GM19372 (cell line): ENCODE measurements at regions not wholly inside any gene's neighbourhood (a gene's known extent, or its start where the extent isn't known, plus 50 kb on each side); places are given as distances from the start of the nearest gene placed in this dataset.

Source experiments
- ATAC-seq: cut with Tn5 transposase; IDR thresholded peaks from one replicate; pipeline ENCODE4 v1.9.1; 2021; ENCODE audit warnings: mild to moderate bottlenecking, low read depth, moderate library complexity; ENCODE audit not compliant: unreplicated experiment

GRCh38 chr15:47212222-47213010 is 504.9 kb upstream of the SEMA6D start:
- no peak for ATAC-seq

- no peak for ATAC-seq
These were observed 503.4 kb upstream of the SEMA6D start for GRCh38 chr15:47213883-47214282.

DNA sequence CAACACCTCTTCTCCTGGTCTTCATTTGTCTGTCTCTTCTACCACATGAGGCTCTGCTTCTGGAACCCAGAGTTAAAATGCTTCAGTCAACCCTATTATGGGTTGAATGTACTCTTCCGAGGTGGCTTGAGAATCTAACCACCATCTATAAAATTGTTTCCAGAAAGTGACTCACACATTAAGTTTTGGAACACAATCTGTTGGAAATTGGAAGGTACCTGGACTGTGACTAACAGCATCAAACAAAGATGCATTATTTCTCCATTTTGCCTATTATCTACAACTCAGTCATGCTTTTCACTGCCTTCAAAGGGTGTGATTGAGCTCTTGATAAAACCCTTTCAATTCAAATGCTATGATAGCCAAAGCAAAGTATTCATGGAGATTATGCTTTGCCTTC is 499.0 kb upstream of the SEMA6D start:
- ATAC-seq = no peak

DNA sequence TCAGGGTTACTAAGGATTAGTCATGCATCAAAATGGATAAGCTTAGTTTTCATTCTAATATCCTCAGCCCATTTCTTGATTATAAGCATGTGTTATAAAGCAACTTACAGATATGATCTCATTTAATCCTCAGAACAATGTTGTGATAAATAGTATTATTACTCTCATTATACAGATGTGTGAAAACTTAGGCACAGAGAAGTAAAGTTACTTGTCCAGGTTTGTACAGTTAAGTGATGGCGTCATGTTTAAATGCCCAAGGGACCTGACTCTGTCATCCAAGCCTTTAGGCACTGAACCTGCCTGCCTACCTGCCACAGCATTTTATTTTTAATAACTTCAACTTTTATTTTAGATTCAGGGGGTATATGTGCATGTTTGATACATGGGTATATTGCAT is 472.9 kb upstream of the SEMA6D start:
- no peak for ATAC-seq

- ATAC-seq = no peak
These were observed 471.0 kb upstream of the SEMA6D start for GRCh38 chr15:47246317-47246716.

- no peak for ATAC-seq
These were observed 458.8 kb upstream of the SEMA6D start for GRCh38 chr15:47258521-47258920.

- ATAC-seq = no peak
These were observed 451.6 kb upstream of the SEMA6D start for GRCh38 chr15:47265686-47266085.

GRCh38 chr15:47266566-47266965 is 450.7 kb upstream of the SEMA6D start:
- ATAC-seq = no peak

GRCh38 chr15:47273864-47274263 is 443.4 kb upstream of the SEMA6D start:
- no peak for ATAC-seq

- ATAC-seq = no peak
These were observed 434.1 kb upstream of the SEMA6D start for GRCh38 chr15:47283246-47283645.

DNA sequence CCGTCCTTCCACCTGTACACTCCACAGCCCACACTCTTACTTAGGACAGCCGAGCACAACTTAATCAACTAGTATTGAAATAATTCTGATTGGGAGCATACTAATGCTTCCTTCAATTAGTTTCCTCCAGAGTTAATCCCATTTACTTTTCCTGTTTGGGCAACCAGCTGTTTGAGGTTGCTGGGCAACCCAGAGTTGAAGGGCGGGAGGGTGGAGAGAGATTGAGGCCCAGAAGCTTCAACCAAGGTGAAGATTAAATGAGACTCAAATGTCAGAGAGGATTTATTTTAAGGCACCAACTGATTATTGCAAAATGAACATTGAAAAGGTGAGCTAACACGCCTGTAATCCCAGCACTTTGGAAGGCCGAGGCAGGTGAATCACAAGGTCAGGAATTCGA is 428.5 kb upstream of the SEMA6D start:
- no peak for ATAC-seq

- no peak for ATAC-seq
These were observed 427.6 kb upstream of the SEMA6D start for GRCh38 chr15:47289656-47290055.

DNA sequence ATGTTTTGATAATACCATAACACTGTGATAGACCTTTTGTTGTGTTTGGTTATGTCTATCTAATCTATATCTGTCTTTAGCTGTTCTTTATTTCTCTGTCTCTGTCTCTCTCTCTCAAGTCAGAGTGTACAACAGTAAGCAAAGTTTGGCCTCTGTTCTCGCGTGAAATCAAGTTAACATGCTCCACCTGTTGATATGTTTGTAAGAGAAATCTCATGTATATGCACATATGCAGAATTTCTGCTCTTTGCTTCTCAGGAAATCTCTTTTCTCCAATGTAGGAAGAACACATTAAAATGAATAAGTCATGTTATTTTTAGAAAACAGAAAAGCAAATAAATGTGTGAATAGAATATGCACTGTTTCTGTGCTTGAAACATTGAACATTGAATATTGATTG is 425.5 kb upstream of the SEMA6D start:
- ATAC-seq = no peak

DNA sequence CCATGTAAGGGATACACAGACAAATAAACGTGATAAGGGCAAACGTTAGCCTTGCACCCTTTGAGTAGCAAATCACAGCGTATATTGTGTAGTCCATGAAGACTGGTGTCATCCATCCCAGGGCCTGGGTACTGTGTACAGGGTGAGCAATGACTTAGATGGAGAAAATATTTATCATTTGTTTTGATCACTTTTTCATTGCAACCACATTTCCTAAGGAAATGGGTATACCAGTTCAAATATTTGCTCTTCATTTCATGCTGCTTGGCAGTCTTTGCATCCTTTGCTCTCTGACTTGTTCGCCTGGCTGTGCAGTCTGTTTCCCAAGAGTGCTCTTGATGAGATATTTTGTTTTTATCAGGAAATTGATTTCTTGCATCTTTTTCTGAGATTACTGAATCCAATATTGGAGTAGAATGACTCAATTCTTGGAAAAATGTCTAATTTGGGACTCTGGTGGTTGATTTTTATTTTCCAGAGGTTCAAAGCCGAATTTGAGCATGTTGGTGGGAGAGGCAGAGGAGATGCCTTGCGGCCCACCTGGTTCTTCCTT is 424.6 kb upstream of the SEMA6D start:
- ATAC-seq = no peak

- no peak for ATAC-seq
These were observed 423.7 kb upstream of the SEMA6D start for GRCh38 chr15:47293466-47294162.

DNA sequence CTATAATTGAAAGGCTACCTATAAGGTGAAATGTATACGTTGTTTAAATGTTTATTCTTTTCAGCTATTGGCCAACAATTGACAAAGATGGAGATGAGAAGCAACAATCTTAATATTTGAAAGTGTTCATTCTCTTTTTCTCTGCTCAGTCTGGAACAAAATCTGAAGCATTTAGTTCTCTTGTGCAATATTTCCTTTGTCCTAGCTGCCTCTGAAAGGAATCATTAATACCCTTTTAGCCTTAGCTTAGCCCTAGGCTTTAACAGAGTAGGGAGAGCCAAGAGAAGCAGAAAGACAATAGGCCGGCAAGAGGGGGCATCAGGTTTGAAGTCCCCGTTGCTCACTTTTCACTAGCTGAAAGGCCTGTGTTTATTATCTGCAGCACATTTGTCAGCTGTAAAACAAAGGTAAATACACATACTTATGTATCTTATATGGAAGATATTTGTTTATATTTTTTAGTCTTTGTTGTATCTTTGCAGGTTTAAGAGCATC is 422.5 kb upstream of the SEMA6D start:
- ATAC-seq = no peak

GRCh38 chr15:47296881-47297280 is 420.4 kb upstream of the SEMA6D start:
- no peak for ATAC-seq

DNA sequence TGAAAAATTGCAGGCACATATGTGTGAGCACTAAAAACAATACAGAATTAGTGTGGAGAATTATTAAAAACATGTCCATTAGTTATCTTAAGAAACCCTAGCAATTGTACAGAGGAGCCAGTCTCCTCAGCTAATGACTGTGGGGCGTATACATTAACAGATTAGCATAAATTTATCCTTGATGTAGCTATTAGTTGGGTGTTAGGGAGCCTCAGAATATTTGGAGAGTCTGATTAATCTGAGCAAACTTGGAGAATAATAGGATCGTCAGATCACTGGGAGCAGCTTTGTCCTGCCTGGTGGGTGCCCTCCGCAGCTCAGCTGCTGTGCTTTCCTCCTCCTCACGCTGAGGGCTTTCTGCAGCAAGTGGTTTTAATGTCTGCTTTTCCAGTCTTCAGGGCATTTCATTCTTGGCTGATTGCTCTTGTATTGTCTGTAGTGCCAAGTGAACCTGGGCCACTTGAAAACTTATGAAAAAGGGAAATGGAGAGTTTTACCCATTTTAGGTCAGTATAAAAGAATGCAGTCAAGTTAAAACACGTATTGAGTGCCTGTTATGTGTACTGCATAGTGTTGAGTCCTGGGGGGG is 417.4 kb upstream of the SEMA6D start:
- no peak for ATAC-seq

GRCh38 chr15:47300596-47300995 is 416.7 kb upstream of the SEMA6D start:
- ATAC-seq = no peak

DNA sequence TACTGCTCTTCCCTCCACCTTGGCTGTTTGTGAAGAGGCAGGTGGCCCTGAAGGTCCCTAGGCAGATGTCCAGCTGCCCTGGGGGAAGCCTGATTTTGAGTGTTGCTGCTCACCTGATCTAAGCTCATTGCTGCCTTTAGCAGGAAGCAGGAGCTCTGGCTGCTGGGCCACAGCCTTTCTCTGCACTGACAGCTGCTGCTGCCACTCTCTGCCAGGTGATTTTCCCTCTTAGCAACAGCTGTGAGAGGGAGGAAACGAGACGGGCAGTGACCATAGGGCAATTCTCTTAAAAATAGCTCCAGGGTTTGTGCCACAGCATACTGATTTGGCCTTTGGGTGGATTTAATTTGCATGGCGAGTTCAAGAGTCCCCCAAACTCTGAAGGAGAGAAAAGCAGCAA is 415.8 kb upstream of the SEMA6D start:
- ATAC-seq = no peak

- no peak for ATAC-seq
These were observed 412.6 kb upstream of the SEMA6D start for GRCh38 chr15:47304656-47305055.
